ENCODE measurements at regions not wholly inside any gene's neighbourhood (a gene's known extent, or its start where the extent isn't known, plus 50 kb on each side); places are given as distances from the start of the nearest gene placed in this dataset.
"Not testable (repeated sequence)": the region's sequence is repeated elsewhere in the genome, so short reads cannot be mapped to it uniquely, and the experiment has no call there.

- no peak for DNase-seq
These were observed 975.5 kb downstream of the OLFM4 start for GRCh38 chr13:54004026-54004699.

GRCh38 chr13:54016542-54016941 lies 987.9 kb downstream of the OLFM4 start:
- no peak for DNase-seq

DNA sequence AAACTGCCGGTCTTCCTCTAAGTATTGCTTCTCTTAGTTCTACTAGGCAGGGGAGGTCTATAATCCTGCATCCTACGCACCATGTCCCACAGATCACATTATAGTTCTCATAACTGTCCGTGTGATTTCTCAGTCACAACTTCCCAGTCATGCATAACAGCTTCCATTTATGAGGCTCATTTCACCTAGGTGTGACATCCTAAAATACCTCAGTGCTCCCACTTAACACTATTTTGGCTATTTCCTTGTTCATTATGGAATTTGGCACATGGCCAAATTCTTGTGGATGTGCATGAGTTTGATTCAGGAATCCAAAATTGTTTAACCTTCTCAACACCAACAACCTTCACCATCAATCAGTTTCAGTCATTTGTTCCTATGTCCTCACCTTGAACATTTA lies 989.9 kb downstream of the OLFM4 start:
- no peak for DNase-seq

DNA sequence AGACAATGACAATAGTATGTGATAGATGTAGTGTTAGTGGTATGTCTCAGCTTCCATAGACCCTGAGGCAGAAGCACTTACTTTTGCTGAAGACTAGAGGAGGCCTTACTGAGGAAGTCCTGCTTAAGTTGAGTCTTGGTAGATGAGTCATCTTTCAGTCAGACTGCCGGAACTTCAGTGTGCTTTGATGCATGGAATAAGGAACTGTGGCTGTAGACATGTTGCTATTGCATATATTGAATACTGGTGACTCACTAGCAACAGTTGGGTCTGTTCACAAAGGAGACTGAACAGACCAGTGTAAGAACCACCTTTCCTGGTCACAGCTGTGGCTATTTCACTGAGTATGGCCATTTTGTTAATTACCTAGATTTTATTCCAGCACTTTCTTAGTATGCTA lies 1000.6 kb downstream of the OLFM4 start:
- no peak for DNase-seq

DNA sequence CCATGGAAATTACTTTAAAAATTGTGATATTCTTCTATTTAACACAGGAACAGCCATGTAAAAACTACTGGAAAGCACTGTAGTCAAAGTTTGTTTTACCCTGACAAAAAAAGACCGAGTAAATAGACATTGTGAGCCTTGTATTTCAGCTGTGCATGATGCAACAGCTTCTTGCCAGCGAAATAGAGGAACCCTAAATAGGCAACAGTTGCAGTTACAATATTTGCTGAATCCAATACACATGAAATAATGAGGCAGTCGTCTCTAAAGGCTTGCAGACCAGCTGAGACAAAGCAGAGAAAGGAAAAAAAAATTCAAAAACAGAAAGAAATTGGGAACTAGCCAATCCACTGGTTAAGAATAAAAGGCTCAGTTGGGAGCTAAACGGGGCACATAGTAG lies 1001.1 kb downstream of the OLFM4 start:
- no peak for DNase-seq

GRCh38 chr13:54033323-54033861 lies 1004.8 kb downstream of the OLFM4 start:
- DNase-seq, result no peak

DNA sequence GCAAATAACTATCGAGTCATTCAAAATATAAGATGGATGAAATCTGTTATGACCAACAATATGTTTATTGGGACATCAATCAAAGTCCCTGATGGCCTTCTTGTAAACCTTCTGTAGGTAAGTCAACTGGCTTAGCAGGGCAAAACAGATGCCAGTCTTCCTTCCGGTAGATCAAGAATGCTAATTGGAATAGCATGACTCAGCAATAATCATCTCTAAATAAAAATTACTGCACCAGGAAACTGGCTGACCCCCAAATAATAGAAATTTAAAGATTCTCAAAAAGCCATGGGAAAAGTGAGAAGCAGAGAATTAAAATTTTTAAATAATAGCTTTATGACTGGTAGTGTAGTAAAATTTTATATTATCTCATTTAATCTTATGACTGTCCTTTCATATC lies 1005.4 kb downstream of the OLFM4 start:
- DNase-seq, result no peak

DNA sequence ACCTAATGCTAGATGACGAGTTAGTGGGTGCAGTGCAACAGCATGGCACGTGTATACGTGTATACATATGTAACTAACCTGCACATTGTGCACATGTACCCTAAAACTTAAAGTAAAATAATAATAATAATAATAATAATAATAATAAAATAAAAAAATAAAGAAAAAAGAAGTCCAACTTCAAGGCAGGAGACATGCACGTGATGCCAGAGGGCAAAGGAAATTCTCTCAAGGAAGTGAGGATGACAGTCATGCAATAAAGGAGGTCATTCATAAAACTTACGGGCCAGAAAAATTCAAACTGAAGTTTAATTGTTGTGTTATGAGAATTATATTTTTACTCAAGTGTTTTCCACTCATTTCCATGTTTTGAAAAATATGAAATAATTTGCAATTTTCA lies 1028.8 kb downstream of the OLFM4 start:
- not testable (repeated sequence) for DNase-seq

- DNase-seq, result not testable (repeated sequence)
These were observed 1041.3 kb downstream of the OLFM4 start for GRCh38 chr13:54069958-54070357.

DNA sequence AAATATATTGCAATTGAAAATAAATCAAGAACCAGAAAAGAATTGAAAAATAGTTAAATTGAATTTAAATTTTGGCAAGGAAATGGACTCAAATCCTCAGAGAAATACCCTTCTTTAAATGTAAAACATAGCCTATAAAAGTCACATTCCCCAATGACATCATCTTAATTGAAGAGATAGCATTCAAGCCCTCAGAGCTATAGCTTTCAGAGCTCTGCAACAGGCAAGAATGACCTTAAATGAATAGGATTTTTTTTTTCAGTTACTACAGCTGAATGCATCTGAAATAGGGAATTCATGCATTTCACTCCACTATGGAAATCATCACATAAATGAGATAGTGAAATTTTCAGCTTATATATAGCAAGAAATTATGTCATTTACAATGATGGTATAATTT lies 1049.0 kb downstream of the OLFM4 start:
- no peak for DNase-seq

DNA sequence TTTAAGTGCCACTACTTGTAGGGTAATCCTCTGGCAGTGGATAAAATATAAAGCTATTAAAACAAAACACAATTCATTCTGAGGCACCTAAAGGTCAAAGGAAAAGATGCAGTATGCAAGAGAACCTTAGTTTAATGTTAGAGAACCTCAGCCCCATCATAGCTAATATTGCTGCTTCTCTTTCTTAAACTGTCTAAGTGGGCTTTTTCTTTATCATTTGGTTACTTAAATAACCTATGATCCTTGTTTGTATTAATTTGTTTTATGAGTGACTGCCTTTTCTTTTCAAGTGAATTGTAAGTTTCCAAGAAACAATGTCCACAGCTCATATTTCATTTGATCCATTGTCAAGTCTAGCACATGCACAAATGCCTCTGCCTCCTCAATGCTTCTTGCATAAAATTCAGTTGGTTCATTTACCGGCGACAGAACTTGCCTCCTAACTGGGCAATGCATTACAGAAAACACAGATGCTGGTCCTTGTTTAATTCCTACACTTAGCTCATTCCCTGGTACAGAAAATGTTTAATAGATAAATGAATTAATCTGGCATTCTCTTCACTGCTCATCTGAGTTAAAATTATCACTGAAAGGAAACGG lies 1049.8 kb downstream of the OLFM4 start:
- DNase-seq, result no peak

DNA sequence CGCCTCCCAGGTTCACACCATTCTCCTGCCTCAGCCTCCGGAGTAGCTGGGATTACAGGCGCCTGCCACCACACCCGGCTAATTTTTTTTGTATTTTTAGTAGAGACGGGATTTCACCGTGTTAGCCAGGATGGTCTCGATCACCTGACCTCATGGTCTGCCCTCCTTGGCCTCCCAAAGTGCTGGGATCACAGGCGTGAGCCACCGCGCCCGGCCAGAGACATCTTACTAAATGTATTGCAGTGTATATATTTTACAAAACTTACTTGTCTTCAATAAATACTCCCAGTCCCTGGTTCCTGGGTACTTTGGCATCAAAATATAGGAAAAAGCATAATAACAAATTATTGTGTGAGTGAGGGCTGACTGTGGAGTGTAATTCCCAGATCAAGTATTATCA lies 1053.7 kb downstream of the OLFM4 start:
- not testable (repeated sequence) for DNase-seq

DNA sequence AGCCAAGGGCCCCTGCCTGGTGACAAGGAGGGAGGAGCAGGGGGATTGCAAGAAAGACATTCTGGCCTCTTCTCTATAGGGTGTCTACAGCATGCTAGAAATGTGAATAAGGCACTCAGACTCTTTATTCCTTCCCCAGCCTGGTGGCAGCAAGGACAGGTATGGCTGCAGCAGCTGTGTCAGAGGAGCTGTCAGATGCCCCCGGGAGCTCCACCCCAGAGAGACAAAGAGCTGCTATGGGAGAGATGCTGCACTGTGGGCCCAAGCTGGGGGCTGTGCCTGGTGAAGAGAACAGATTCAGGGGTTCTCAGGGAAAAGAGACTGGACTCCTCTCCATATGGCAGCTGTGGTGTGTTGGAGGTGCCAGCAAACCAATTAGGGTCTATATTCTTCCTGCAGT lies 1063.3 kb downstream of the OLFM4 start:
- no peak for DNase-seq

DNA sequence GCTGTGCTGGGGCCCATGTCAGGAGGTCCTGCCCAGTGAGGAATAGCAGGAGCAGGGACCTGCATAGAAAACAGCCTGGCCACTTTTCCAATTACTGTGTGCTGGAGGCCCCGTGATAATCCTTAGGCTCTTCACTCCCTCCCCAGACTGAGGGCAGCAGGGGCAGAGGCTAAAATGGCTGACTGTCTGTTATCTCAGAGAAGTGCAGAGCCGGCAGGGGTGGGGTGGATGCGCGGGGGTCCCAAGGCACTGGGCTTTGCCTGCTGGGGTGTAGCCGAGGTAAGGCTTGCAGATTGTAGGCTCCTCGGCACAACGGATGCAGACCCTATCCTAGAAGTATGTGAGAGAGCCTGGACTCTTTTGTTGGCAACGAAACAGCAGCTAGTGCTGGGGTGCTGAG lies 1064.1 kb downstream of the OLFM4 start:
- DNase-seq, result no peak

- DNase-seq, result no peak
These were observed 1082.0 kb downstream of the OLFM4 start for GRCh38 chr13:54110597-54110996.

DNA sequence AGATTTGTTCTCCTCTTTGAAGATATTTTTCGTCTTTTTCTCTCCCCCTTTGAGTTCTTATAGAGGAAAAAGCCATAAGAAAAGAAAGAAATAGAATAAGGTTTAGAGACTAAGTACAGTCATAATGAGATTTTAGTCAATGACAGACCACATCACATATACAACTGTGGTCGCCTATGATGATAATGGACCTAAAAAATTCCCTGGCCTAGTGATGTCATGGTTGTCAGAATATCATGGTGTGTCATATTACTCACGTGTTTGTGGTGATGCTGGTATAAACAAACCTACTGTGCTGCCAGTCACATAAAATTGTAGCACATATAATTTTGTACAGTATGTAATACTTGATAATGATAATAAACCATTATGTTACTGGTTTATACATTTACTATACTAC lies 1096.1 kb downstream of the OLFM4 start:
- no peak for DNase-seq

GRCh38 chr13:54130931-54131330 lies 1102.3 kb downstream of the OLFM4 start:
- not testable (repeated sequence) for DNase-seq

GRCh38 chr13:54131433-54131832 lies 1102.8 kb downstream of the OLFM4 start:
- DNase-seq, result not testable (repeated sequence)

GRCh38 chr13:54132127-54132526 lies 1103.5 kb downstream of the OLFM4 start:
- not testable (repeated sequence) for DNase-seq

- not testable (repeated sequence) for DNase-seq
These were observed 1104.1 kb downstream of the OLFM4 start for GRCh38 chr13:54132720-54133119.

GRCh38 chr13:54133746-54134145 lies 1105.1 kb downstream of the OLFM4 start:
- no peak for DNase-seq

GRCh38 chr13:54144828-54145227 lies 1116.2 kb downstream of the OLFM4 start:
- no peak for DNase-seq

- no peak for DNase-seq
These were observed 1122.2 kb downstream of the OLFM4 start for GRCh38 chr13:54150851-54151250.

DNA sequence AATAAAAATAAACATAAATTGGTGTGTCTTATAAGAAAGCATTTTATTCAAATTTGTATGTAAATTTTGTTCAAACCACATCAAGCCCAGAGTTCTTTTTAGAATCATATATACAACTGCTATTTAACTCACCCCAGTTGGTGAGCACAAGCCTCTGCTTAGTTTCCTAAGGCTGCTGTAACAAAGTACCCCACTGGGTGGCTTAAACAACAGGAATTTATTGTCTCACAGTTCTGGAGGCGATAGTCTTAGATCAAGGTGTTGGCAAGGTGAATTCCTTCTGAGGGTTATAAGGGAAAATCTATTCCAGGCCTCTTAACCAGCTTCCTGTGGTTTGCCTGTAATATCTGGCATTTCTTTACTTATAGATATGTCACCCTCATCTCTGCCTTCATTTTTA lies 1133.5 kb downstream of the OLFM4 start:
- DNase-seq, result no peak

Data from T-helper 1 cell (primary cell).